Vagina (tissue), 2 donors: ENCODE measurements at regions not wholly inside any gene's neighbourhood (a gene's known extent, or its start where the extent isn't known, plus 50 kb on each side); places are given as distances from the start of the nearest gene placed in this dataset.

ENCODE experiments used
- CTCF ChIP-seq, 3 experiments: fragments of 450-650 bp in 2 of 3; fragments of 200-600 bp in 1 of 3; sonication (generic) in 1 of 3; IDR thresholded peaks; one replicate each; pipeline ENCODE4 v1.5.1; 2017 to 2019; ENCODE audit warnings: antibody characterized with exemption in 3 of 3, mild to moderate bottlenecking in 2 of 3, moderate library complexity in 2 of 3
- POLR2A ChIP-seq, 2 donors: fragments of 450-650 bp; IDR thresholded peaks; one replicate each; pipeline ENCODE4 v1.6.1; 2017; ENCODE audit warnings: antibody characterized with exemption in 2 of 2, mild to moderate bottlenecking in 2 of 2, moderate library complexity in 2 of 2
- POLR2AphosphoS5 ChIP-seq, 2 donors: sonication (generic); formaldehyde crosslinking; IDR thresholded peaks; one replicate each; pipeline ENCODE4 v1.9.0; 2017; ENCODE audit warnings: antibody characterized with exemption in 2 of 2, mild to moderate bottlenecking in 2 of 2, low read depth in 1 of 2; ENCODE audit not compliant: insufficient read depth in 1 of 2

- TF ChIP-seq POLR2A (IDR thresholded peaks at IDR 0.05): no peak
- no peak for TF ChIP-seq CTCF (IDR thresholded peaks at IDR 0.05)
- TF ChIP-seq POLR2AphosphoS5 (IDR thresholded peaks at IDR 0.05; ENCODE audit: insufficient read depth in 1 of 2, low read depth in 1 of 2): no peak
Observed at GRCh38 chr9:96131825-96132224, 170.2 kb downstream of the HSD17B3 start.
